Panc1 (cell line): ENCODE measurements at regions not wholly inside any gene's neighbourhood (a gene's known extent, or its start where the extent isn't known, plus 50 kb on each side); places are given as distances from the start of the nearest gene placed in this dataset.

Source experiments
- POLR2AphosphoS5 ChIP-seq: IDR thresholded peaks from 2 replicates; pipeline ENCODE4 v1.6.1; 2012; ENCODE audit warnings: mild to moderate bottlenecking, low read depth, low read length, moderate library complexity
- SIN3A ChIP-seq: IDR thresholded peaks from 2 replicates; pipeline ENCODE4 v1.6.1; 2012; ENCODE audit warnings: low read depth, mild to moderate bottlenecking, low read length, moderate library complexity, borderline replicate concordance; ENCODE audit not compliant: insufficient read depth
- TCF7L2 ChIP-seq: IDR thresholded peaks from 2 replicates; pipeline ENCODE4 v1.6.1; 2011; ENCODE audit warnings: mild to moderate bottlenecking, low read depth, low read length, inconsistent platforms
- TF ChIP-seq, protein P1 (sequence below): fragments of 450-650 bp; IDR thresholded peaks from 2 replicates; pipeline ENCODE4 v1.5.1; 2017; ENCODE audit warnings: mild to moderate bottlenecking
- TF ChIP-seq, protein P2 (sequence below), 2 experiments: IDR thresholded peaks; 2 replicates each; pipeline ENCODE4 v1.6.1; 2011 to 2012; ENCODE audit warnings: low read depth in 2 of 2, control low read depth in 1 of 2, low read length in 1 of 2, mild to moderate bottlenecking in 1 of 2, moderate library complexity in 1 of 2; ENCODE audit not compliant: insufficient read depth in 1 of 2

- TF ChIP-seq, protein P1, sequence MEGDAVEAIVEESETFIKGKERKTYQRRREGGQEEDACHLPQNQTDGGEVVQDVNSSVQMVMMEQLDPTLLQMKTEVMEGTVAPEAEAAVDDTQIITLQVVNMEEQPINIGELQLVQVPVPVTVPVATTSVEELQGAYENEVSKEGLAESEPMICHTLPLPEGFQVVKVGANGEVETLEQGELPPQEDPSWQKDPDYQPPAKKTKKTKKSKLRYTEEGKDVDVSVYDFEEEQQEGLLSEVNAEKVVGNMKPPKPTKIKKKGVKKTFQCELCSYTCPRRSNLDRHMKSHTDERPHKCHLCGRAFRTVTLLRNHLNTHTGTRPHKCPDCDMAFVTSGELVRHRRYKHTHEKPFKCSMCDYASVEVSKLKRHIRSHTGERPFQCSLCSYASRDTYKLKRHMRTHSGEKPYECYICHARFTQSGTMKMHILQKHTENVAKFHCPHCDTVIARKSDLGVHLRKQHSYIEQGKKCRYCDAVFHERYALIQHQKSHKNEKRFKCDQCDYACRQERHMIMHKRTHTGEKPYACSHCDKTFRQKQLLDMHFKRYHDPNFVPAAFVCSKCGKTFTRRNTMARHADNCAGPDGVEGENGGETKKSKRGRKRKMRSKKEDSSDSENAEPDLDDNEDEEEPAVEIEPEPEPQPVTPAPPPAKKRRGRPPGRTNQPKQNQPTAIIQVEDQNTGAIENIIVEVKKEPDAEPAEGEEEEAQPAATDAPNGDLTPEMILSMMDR, result no peak
- no peak for TF ChIP-seq POLR2AphosphoS5
- no peak for TF ChIP-seq SIN3A
- TF ChIP-seq, protein P2, sequence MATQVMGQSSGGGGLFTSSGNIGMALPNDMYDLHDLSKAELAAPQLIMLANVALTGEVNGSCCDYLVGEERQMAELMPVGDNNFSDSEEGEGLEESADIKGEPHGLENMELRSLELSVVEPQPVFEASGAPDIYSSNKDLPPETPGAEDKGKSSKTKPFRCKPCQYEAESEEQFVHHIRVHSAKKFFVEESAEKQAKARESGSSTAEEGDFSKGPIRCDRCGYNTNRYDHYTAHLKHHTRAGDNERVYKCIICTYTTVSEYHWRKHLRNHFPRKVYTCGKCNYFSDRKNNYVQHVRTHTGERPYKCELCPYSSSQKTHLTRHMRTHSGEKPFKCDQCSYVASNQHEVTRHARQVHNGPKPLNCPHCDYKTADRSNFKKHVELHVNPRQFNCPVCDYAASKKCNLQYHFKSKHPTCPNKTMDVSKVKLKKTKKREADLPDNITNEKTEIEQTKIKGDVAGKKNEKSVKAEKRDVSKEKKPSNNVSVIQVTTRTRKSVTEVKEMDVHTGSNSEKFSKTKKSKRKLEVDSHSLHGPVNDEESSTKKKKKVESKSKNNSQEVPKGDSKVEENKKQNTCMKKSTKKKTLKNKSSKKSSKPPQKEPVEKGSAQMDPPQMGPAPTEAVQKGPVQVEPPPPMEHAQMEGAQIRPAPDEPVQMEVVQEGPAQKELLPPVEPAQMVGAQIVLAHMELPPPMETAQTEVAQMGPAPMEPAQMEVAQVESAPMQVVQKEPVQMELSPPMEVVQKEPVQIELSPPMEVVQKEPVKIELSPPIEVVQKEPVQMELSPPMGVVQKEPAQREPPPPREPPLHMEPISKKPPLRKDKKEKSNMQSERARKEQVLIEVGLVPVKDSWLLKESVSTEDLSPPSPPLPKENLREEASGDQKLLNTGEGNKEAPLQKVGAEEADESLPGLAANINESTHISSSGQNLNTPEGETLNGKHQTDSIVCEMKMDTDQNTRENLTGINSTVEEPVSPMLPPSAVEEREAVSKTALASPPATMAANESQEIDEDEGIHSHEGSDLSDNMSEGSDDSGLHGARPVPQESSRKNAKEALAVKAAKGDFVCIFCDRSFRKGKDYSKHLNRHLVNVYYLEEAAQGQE (IDR thresholded peaks at IDR 0.05; ENCODE audit: insufficient read depth in 1 of 2, low read depth in 2 of 2, low read length in 1 of 2), result no peak
- no peak for TF ChIP-seq TCF7L2
Observed at GRCh38 chr13:24042710-24043440, 117.6 kb upstream of the SPATA13 start.
